NOMO-1 treated with dmso at 0.1 percent for 144 hours (cell line): ENCODE measurements at regions not wholly inside any gene's neighbourhood (a gene's known extent, or its start where the extent isn't known, plus 50 kb on each side); places are given as distances from the start of the nearest gene placed in this dataset.

Experiments used
- DNase-seq: peaks from one replicate; lab custom pipeline; 2025; ENCODE audit not compliant: unreplicated experiment; lab: John Stamatoyannopoulos, UW

- no peak for DNase-seq
Measured at GRCh38 chr2:51105811-51106210, 73.9 kb upstream of the NRXN1 start.

DNA sequence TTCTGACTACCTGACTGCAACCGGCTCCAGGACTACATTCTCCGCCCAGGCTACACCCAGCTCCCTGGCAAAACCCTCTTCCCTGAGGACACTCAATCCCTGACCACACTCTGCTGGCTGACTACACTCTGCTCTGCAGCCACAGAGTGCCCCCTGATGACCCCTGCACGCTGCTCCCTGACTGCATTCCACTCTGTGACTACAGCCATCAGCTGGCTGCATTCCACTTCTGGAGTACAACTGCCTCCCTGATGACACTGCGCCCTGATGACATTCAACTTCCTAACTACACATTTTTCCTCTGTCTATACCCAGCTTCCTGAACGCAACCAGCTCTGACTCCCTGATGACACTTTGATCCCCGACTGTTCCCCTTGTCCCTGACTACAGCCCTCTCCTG lies 71.3 kb upstream of the NRXN1 start:
- no peak for DNase-seq

GRCh38 chr2:51093016-51093415 lies 61.1 kb upstream of the NRXN1 start:
- DNase-seq, result no peak

DNA sequence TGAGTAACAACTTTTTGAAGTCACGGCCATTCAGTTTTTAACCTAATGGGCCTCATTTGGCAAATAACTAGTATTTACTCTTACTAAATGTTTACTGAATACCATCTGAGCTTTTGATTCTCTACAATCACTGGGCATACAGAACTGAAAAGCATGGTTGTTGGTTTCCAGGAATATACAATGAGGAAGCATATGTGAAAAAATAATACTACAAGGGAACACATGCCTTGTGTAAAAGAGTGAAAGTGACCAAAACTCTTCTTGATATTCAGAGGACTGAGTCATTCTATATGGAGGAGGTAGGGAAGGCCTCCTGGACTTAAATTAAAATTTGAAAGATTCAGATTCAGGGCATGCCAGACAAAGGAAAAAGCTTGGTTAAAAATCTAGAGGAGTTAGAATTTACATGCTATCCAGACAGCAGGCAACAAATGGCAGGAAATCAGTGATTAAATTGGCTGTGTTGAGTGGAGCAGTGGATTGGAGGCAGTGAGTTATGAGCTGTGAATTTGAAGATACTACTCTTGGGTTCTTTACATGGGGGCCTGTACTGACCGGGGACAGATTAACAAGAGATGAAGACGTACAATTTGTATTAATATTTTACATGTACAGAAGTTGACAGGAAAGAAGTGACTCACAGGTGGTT lies 53.6 kb upstream of the NRXN1 start:
- DNase-seq, result no peak

- DNase-seq, result no peak
Measured at GRCh38 chr2:51084750-51085149, 52.8 kb upstream of the NRXN1 start.
